ENCODE measurements at regions not wholly inside any gene's neighbourhood (a gene's known extent, or its start where the extent isn't known, plus 50 kb on each side); places are given as distances from the start of the nearest gene placed in this dataset.
"Not testable (repeated sequence)": the region's sequence is repeated elsewhere in the genome, so short reads cannot be mapped to it uniquely, and the experiment has no call there.

DNA sequence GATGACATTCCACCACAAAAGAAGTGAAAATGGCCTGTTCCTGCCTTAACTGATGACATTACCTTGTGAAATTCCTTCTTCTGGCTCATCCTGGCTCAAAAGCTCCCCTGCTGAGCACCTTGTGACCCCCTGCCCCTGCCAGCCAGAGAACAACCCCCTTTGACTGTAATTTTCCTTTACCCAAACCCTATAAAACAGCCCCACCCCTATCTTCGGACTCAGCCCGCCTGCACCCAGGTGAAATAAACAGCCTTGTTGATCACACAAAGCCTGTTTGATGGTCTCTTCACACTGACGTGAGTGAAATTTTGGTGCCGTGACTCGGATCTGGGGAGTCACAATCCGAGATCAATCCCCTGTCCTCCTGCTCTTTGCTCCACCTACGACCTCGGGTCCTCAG is 101.0 kb upstream of the GRIN2A start:
- TF ChIP-seq CTCF (tag by site-specific recombination; IDR thresholded peaks at IDR 0.05); ZNF843 (tag by site-specific recombination; IDR thresholded peaks at IDR 0.05); ZNF692 (tag by site-specific recombination; IDR thresholded peaks at IDR 0.05); ZNF24 (tag by site-specific recombination; IDR thresholded peaks at IDR 0.05); ZNF530 (tag by site-specific recombination; IDR thresholded peaks at IDR 0.05; ENCODE audit: low read depth); KLF16 (tag by site-specific recombination; IDR thresholded peaks at IDR 0.05); ZNF335 (tag by site-specific recombination; conservative IDR thresholded peaks at IDR 0.05); ZNF121 (tag by site-specific recombination; IDR thresholded peaks at IDR 0.05); ZNF280D (tag by site-specific recombination; IDR thresholded peaks at IDR 0.05); ZNF404 (tag by site-specific recombination; IDR thresholded peaks at IDR 0.05): not testable (repeated sequence)
- TF ChIP-seq, protein P1, sequence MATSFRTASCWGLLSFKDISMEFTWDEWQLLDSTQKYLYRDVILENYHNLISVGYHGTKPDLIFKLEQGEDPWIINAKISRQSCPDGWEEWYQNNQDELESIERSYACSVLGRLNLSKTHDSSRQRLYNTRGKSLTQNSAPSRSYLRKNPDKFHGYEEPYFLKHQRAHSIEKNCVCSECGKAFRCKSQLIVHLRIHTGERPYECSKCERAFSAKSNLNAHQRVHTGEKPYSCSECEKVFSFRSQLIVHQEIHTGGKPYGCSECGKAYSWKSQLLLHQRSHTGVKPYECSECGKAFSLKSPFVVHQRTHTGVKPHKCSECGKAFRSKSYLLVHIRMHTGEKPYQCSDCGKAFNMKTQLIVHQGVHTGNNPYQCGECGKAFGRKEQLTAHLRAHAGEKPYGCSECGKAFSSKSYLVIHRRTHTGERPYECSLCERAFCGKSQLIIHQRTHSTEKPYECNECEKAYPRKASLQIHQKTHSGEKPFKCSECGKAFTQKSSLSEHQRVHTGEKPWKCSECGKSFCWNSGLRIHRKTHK (tag by site-specific recombination; IDR thresholded peaks at IDR 0.05): not testable (repeated sequence)
